ENCODE measurements at regions not wholly inside any gene's neighbourhood (a gene's known extent, or its start where the extent isn't known, plus 50 kb on each side); places are given as distances from the start of the nearest gene placed in this dataset.
"Not testable (repeated sequence)": the region's sequence is repeated elsewhere in the genome, so short reads cannot be mapped to it uniquely, and the experiment has no call there.

- no peak for DNase-seq (ENCODE audit: low read depth in 3 of 3)
These were observed 74.6 kb downstream of the TMEM121 start for GRCh38 chr14:105600939-105601359.

GRCh38 chr14:105601360-105602242, 75.2 kb downstream of the TMEM121 start:
- no peak for DNase-seq (ENCODE audit: low read depth in 3 of 3)

GRCh38 chr14:105602243-105602750, 75.9 kb downstream of the TMEM121 start:
- no peak for DNase-seq (ENCODE audit: low read depth in 3 of 3)

- no peak for DNase-seq (ENCODE audit: low read depth in 3 of 3)
These were observed 76.7 kb downstream of the TMEM121 start for GRCh38 chr14:105602799-105603793.

- DNase-seq (ENCODE audit: low read depth in 3 of 3), result not testable (repeated sequence)
These were observed 78.4 kb downstream of the TMEM121 start for GRCh38 chr14:105604531-105605463.

- no peak for DNase-seq (ENCODE audit: low read depth in 3 of 3)
These were observed 79.3 kb downstream of the TMEM121 start for GRCh38 chr14:105605464-105606304.

GRCh38 chr14:105606305-105606975, 80.1 kb downstream of the TMEM121 start:
- not testable (repeated sequence) for DNase-seq (ENCODE audit: low read depth in 3 of 3)

GRCh38 chr14:105607025-105607424, 80.6 kb downstream of the TMEM121 start:
- not testable (repeated sequence) for DNase-seq (ENCODE audit: low read depth in 3 of 3)

- DNase-seq (ENCODE audit: low read depth in 3 of 3), result not testable (repeated sequence)
These were observed 88.6 kb downstream of the TMEM121 start for GRCh38 chr14:105614987-105615386.

- DNase-seq (ENCODE audit: low read depth in 3 of 3), result not testable (repeated sequence)
These were observed 89.8 kb downstream of the TMEM121 start for GRCh38 chr14:105615986-105616801.

GRCh38 chr14:105616802-105617192, 90.4 kb downstream of the TMEM121 start:
- DNase-seq (ENCODE audit: low read depth in 3 of 3), result no peak

GRCh38 chr14:105617201-105617777, 90.9 kb downstream of the TMEM121 start:
- DNase-seq (ENCODE audit: low read depth in 3 of 3), result no peak

GRCh38 chr14:105617805-105618204, 91.4 kb downstream of the TMEM121 start:
- not testable (repeated sequence) for DNase-seq (ENCODE audit: low read depth in 3 of 3)

- not testable (repeated sequence) for DNase-seq (ENCODE audit: low read depth in 3 of 3)
These were observed 92.9 kb downstream of the TMEM121 start for GRCh38 chr14:105619324-105619723.

- DNase-seq (ENCODE audit: low read depth in 3 of 3), result not testable (repeated sequence)
These were observed 93.9 kb downstream of the TMEM121 start for GRCh38 chr14:105620178-105620864.

GRCh38 chr14:105620865-105621471, 94.6 kb downstream of the TMEM121 start:
- not testable (repeated sequence) for DNase-seq (ENCODE audit: low read depth in 3 of 3)

Data from stimulated activated CD4-positive, alpha-beta T cell treated with anti-CD3 and anti-CD28 coated beads, TNF-alpha, amount 100 ng/mL, for 48 hours (primary cell).